Karpas-422 (cell line): ENCODE measurements at regions not wholly inside any gene's neighbourhood (a gene's known extent, or its start where the extent isn't known, plus 50 kb on each side); places are given as distances from the start of the nearest gene placed in this dataset.
A peak's percentile ranks its signal among the peaks of the same experiment; 100 is the strongest.
"Not testable (repeated sequence)": the region's sequence is repeated elsewhere in the genome, so short reads cannot be mapped to it uniquely, and the experiment has no call there.

Experiments
- DNase-seq: peaks from one replicate; pipeline ENCODE4 v3.0.0-alpha.2; 2015
- H2AFZ ChIP-seq: fragments of 200-600 bp; sonication (generic); 2 replicates; pipeline ENCODE4 v1.6.1; 2014; ENCODE audit warnings: antibody characterized with exemption, low read length, mixed read lengths
- H3K27ac ChIP-seq: fragments of 200-600 bp; sonication (generic); 2 replicates; pipeline ENCODE4 v1.5.1; 2014; ENCODE audit warnings: mild to moderate bottlenecking, low read length, moderate library complexity
- H3K27me3 ChIP-seq: fragments of 200-600 bp; sonication (generic); 2 replicates; pipeline ENCODE4 v1.6.1; 2014; ENCODE audit warnings: low read length, mixed read lengths
- H3K36me3 ChIP-seq: fragments of 200-600 bp; sonication (generic); 2 replicates; pipeline ENCODE4 v1.6.1; 2014; ENCODE audit warnings: low read length, mixed read lengths; ENCODE audit not compliant: insufficient read depth
- H3K4me1 ChIP-seq: fragments of 200-600 bp; sonication (generic); 2 replicates; pipeline ENCODE4 v1.6.1; 2014; ENCODE audit warnings: mild to moderate bottlenecking, low read length, mixed read lengths
- H3K4me2 ChIP-seq: fragments of 200-600 bp; sonication (generic); 2 replicates; pipeline ENCODE4 v1.6.1; 2014; ENCODE audit warnings: low read length, low read depth, mild to moderate bottlenecking; ENCODE audit not compliant: poor library complexity, severe bottlenecking
- H3K4me3 ChIP-seq: fragments of 200-600 bp; sonication (generic); 2 replicates; pipeline ENCODE4 v1.5.1; 2014; ENCODE audit warnings: mild to moderate bottlenecking, antibody characterized with exemption, low read length, mixed read lengths
- H3K79me2 ChIP-seq: fragments of 200-600 bp; sonication (generic); 2 replicates; pipeline ENCODE4 v1.6.1; 2014; ENCODE audit warnings: mild to moderate bottlenecking, low read length, mixed read lengths
- H3K9ac ChIP-seq: fragments of 200-600 bp; sonication (generic); 2 replicates; pipeline ENCODE4 v1.6.0; 2014; ENCODE audit warnings: low read length
- H3K9me2 ChIP-seq: fragments of 200-600 bp; sonication (generic), shearing (Covaris generic); replicated peaks from 2 replicates; pipeline ENCODE4 v1.6.0; 2014; ENCODE audit warnings: mild to moderate bottlenecking, low read length, moderate library complexity; ENCODE audit not compliant: insufficient read depth
- H3K9me3 ChIP-seq: fragments of 300-700, 200-600 bp; sonication (generic); 2 replicates; pipeline ENCODE4 v1.6.1; 2014; ENCODE audit warnings: low read length, mixed read lengths
- H4K20me1 ChIP-seq: fragments of 200-600 bp; sonication (generic); 2 replicates; pipeline ENCODE4 v1.6.1; 2014; ENCODE audit warnings: mild to moderate bottlenecking, antibody characterized with exemption, low read length, low read depth; ENCODE audit not compliant: insufficient read depth

GRCh38 chr1:192463661-192464060, 111.9 kb upstream of the RGS1 start:
- Histone ChIP-seq H3K4me3 (no peak overlapping the region), H3K79me2 (no peaks in the 10 kb centered on the region), H4K20me1 (no peaks in the 10 kb centered on the region), H3K9ac (no peak overlapping the region), H3K27me3 (no peaks in the 10 kb centered on the region), H3K4me1 (no peaks in the 10 kb centered on the region), H3K27ac (no peak overlapping the region), H3K36me3 (no peaks in the 10 kb centered on the region), H3K9me3 (no peaks in the 10 kb centered on the region), H3K4me2 (no peak overlapping the region), H2AFZ (no peak overlapping the region), H3K9me2 (no peaks in the 10 kb centered on the region)
- DNase-seq: no peak

- H3K27me3 ChIP-seq, H4K20me1 ChIP-seq, H3K27ac ChIP-seq, H3K36me3 ChIP-seq, H3K4me1 ChIP-seq, H3K4me3 ChIP-seq, H3K9me2 ChIP-seq, H3K4me2 ChIP-seq, H3K79me2 ChIP-seq, H3K9ac ChIP-seq, H2AFZ ChIP-seq, DNase-seq, H3K9me3 ChIP-seq: not testable (repeated sequence)
These were observed 110.4 kb upstream of the RGS1 start for GRCh38 chr1:192465221-192465620.

GRCh38 chr1:192474080-192474683, 101.4 kb upstream of the RGS1 start:
- H2AFZ ChIP-seq: peak overlapping the region; percentile 69; the same call in 1 of the 2 replicates
- peak; percentile 84 for DNase-seq
- H3K4me3 ChIP-seq: no peak overlapping the region
- H3K36me3 ChIP-seq: no peaks in the 10 kb centered on the region
- no peak overlapping the region for H3K9ac ChIP-seq
- H3K27me3 ChIP-seq: no peaks in the 10 kb centered on the region
- peaks cover 18% of the 10 kb centered on the region for H3K4me1 ChIP-seq
- H3K9me2 ChIP-seq: no peaks in the 10 kb centered on the region
- no peaks in the 10 kb centered on the region for H4K20me1 ChIP-seq
- H3K27ac ChIP-seq: no peak overlapping the region
- peak overlapping the region; percentile 52 for H3K4me2 ChIP-seq
- no peaks in the 10 kb centered on the region for H3K79me2 ChIP-seq
- H3K9me3 ChIP-seq: no peaks in the 10 kb centered on the region

- H3K9me3 ChIP-seq: no peaks in the 10 kb centered on the region
- DNase-seq: no peak
- no peak overlapping the region for H3K4me3 ChIP-seq
- H3K9me2 ChIP-seq: no peaks in the 10 kb centered on the region
- no peaks in the 10 kb centered on the region for H4K20me1 ChIP-seq
- peaks cover 18% of the 10 kb centered on the region for H3K4me1 ChIP-seq
- H3K79me2 ChIP-seq: no peaks in the 10 kb centered on the region
- H3K4me2 ChIP-seq: no peak overlapping the region
- no peak overlapping the region for H2AFZ ChIP-seq
- no peak overlapping the region for H3K9ac ChIP-seq
- H3K27me3 ChIP-seq: no peaks in the 10 kb centered on the region
- no peaks in the 10 kb centered on the region for H3K36me3 ChIP-seq
- H3K27ac ChIP-seq: no peak overlapping the region
These were observed 100.2 kb upstream of the RGS1 start for GRCh38 chr1:192475329-192475728.

- no peak overlapping the region for H3K9ac ChIP-seq
- no peak overlapping the region for H3K27ac ChIP-seq
- no peaks in the 10 kb centered on the region for H4K20me1 ChIP-seq
- no peaks in the 10 kb centered on the region for H3K9me2 ChIP-seq
- no peaks in the 10 kb centered on the region for H3K79me2 ChIP-seq
- no peaks in the 10 kb centered on the region for H3K36me3 ChIP-seq
- H2AFZ ChIP-seq: no peak overlapping the region
- DNase-seq: no peak
- no peak overlapping the region for H3K4me2 ChIP-seq
- peaks cover 18% of the 10 kb centered on the region for H3K4me1 ChIP-seq
- no peaks in the 10 kb centered on the region for H3K9me3 ChIP-seq
- H3K27me3 ChIP-seq: no peaks in the 10 kb centered on the region
- H3K4me3 ChIP-seq: no peak overlapping the region
These were observed 99.6 kb upstream of the RGS1 start for GRCh38 chr1:192475970-192476369.

- Histone ChIP-seq H3K4me2 (peak overlapping the region; percentile 62), H3K36me3 (no peaks in the 10 kb centered on the region)
- no peak for DNase-seq
These were observed 98.7 kb upstream of the RGS1 start for GRCh38 chr1:192476802-192477298.

GRCh38 chr1:192477630-192478029, 97.9 kb upstream of the RGS1 start:
- peak overlapping the region; percentile 62 for H3K4me2 ChIP-seq
- H4K20me1 ChIP-seq: no peaks in the 10 kb centered on the region
- no peak overlapping the region for H3K9ac ChIP-seq
- peaks cover 18% of the 10 kb centered on the region for H3K4me1 ChIP-seq
- H3K4me3 ChIP-seq: no peak overlapping the region
- H3K27ac ChIP-seq: no peak overlapping the region
- peak; percentile 79 for DNase-seq
- H3K79me2 ChIP-seq: no peaks in the 10 kb centered on the region
- H3K36me3 ChIP-seq: no peaks in the 10 kb centered on the region
- H3K9me2 ChIP-seq: no peaks in the 10 kb centered on the region
- H3K27me3 ChIP-seq: no peaks in the 10 kb centered on the region
- no peak overlapping the region for H2AFZ ChIP-seq
- no peaks in the 10 kb centered on the region for H3K9me3 ChIP-seq

More at GRCh38 chr1:192476802-192477298, 98.7 kb upstream of the RGS1 start:
- Histone ChIP-seq H4K20me1 (no peaks in the 10 kb centered on the region), H3K27me3 (no peaks in the 10 kb centered on the region), H3K79me2 (no peaks in the 10 kb centered on the region), H3K4me1 (peaks cover 18% of the 10 kb centered on the region), H2AFZ (peak overlapping the region; percentile 90; the same call in 1 of the 2 replicates), H3K4me3 (peak overlapping the region; percentile 11; the same call in 1 of the 2 replicates), H3K9me3 (no peaks in the 10 kb centered on the region), H3K27ac (no peak overlapping the region), H3K9me2 (no peaks in the 10 kb centered on the region), H3K9ac (peak overlapping the region; percentile 3; the same call in 1 of the 2 replicates)

GRCh38 chr1:192485692-192486436, 89.7 kb upstream of the RGS1 start:
- no peak overlapping the region for H3K4me2 ChIP-seq

More at GRCh38 chr1:192485692-192486436, 89.7 kb upstream of the RGS1 start:
- Histone ChIP-seq H3K9me2 (no peaks in the 10 kb centered on the region), H3K27me3 (no peaks in the 10 kb centered on the region), H3K36me3 (no peaks in the 10 kb centered on the region), H3K9me3 (no peaks in the 10 kb centered on the region), H3K4me3 (no peak overlapping the region), H4K20me1 (no peaks in the 10 kb centered on the region), H3K27ac (no peak overlapping the region), H3K4me1 (peaks cover 23% of the 10 kb centered on the region), H3K79me2 (no peaks in the 10 kb centered on the region), H2AFZ (no peak overlapping the region), H3K9ac (no peak overlapping the region)
- DNase-seq: no peak
